OCI-LY1 (cell line): ENCODE measurements at regions not wholly inside any gene's neighbourhood (a gene's known extent, or its start where the extent isn't known, plus 50 kb on each side); places are given as distances from the start of the nearest gene placed in this dataset.

Source experiments
- CTCF ChIP-seq: fragments of 200-600 bp; sonication (generic), shearing (Covaris generic); IDR thresholded peaks from 2 replicates; pipeline ENCODE4 v1.5.1; 2017; ENCODE audit warnings: mild to moderate bottlenecking, antibody characterized with exemption, low read length, moderate library complexity, mixed read lengths
- EZH2 ChIP-seq: fragments of 200-600 bp; sonication (generic), shearing (Covaris generic); IDR thresholded peaks from 2 replicates; pipeline ENCODE4 v1.8.0; 2017; ENCODE audit warnings: borderline replicate concordance, mixed run types, mild to moderate bottlenecking, antibody characterized with exemption, low read length, moderate library complexity, mixed read lengths

GRCh38 chr4:178140326-178140915 is 698.2 kb upstream of the AGA start:
- TF ChIP-seq CTCF, result no peak
- no peak for TF ChIP-seq EZH2
